Fibroblast of the conjunctiva (primary cell): ENCODE measurements at regions not wholly inside any gene's neighbourhood (a gene's known extent, or its start where the extent isn't known, plus 50 kb on each side); places are given as distances from the start of the nearest gene placed in this dataset.

Experiments used
- DNase-seq: peaks from one replicate; pipeline ENCODE4 v3.0.0-alpha.2; 2010; ENCODE audit warnings: low read depth

GRCh38 chr15:94677202-94677790, 445.9 kb downstream of the MCTP2 start:
- no peak for DNase-seq

- DNase-seq: no peak
Observed at GRCh38 chr15:94682171-94682570, 450.8 kb downstream of the MCTP2 start.

GRCh38 chr15:94683902-94684301, 452.5 kb downstream of the MCTP2 start:
- DNase-seq: no peak

- no peak for DNase-seq
Observed at GRCh38 chr15:94691169-94691568, 459.8 kb downstream of the MCTP2 start.

GRCh38 chr15:94692710-94693109, 461.3 kb downstream of the MCTP2 start:
- DNase-seq: no peak

GRCh38 chr15:94700211-94700610, 468.9 kb downstream of the MCTP2 start:
- DNase-seq: no peak

GRCh38 chr15:94701281-94701985, 470.1 kb downstream of the MCTP2 start:
- no peak for DNase-seq

GRCh38 chr15:94703596-94703995, 472.2 kb downstream of the MCTP2 start:
- no peak for DNase-seq

- no peak for DNase-seq
Observed at GRCh38 chr15:94704421-94704820, 473.1 kb downstream of the MCTP2 start.

GRCh38 chr15:94704946-94705345, 473.6 kb downstream of the MCTP2 start:
- DNase-seq: no peak

GRCh38 chr15:94709319-94709718, 478.0 kb downstream of the MCTP2 start:
- DNase-seq: no peak

GRCh38 chr15:94722024-94722636, 490.8 kb downstream of the MCTP2 start:
- DNase-seq: no peak

- DNase-seq: no peak
Observed at GRCh38 chr15:94723801-94724200, 492.4 kb downstream of the MCTP2 start.

- DNase-seq: no peak
Observed at GRCh38 chr15:94731286-94731685, 499.9 kb downstream of the MCTP2 start.

- DNase-seq: no peak
Observed at GRCh38 chr15:94734460-94734859, 503.1 kb downstream of the MCTP2 start.

- no peak for DNase-seq
Observed at GRCh38 chr15:94736236-94736635, 504.9 kb downstream of the MCTP2 start.

GRCh38 chr15:94739639-94740038, 508.3 kb downstream of the MCTP2 start:
- DNase-seq: no peak

GRCh38 chr15:94740469-94740868, 509.1 kb downstream of the MCTP2 start:
- no peak for DNase-seq

GRCh38 chr15:94743668-94744067, 512.3 kb downstream of the MCTP2 start:
- no peak for DNase-seq

GRCh38 chr15:94744080-94744793, 512.9 kb downstream of the MCTP2 start:
- no peak for DNase-seq

- no peak for DNase-seq
Observed at GRCh38 chr15:94745371-94745770, 514.0 kb downstream of the MCTP2 start.

GRCh38 chr15:94747510-94747909, 516.1 kb downstream of the MCTP2 start:
- DNase-seq: no peak
